Thyroid gland (tissue), 4 donors: ENCODE measurements at regions not wholly inside any gene's neighbourhood (a gene's known extent, or its start where the extent isn't known, plus 50 kb on each side); places are given as distances from the start of the nearest gene placed in this dataset.

Source experiments
- DNase-seq, 2 donors: peaks; one replicate each; pipeline ENCODE4 v3.0.0-alpha.2; 2019
- H3K27ac ChIP-seq, 3 donors: fragments of 200-600 bp; sonication (generic); 1 replicate in 2 of 3; 2 replicates in 1 of 3; pipeline ENCODE4 v1.5.1; 2016 to 2019; ENCODE audit warnings: mild to moderate bottlenecking in 1 of 3, moderate library complexity in 1 of 3
- H3K27me3 ChIP-seq: fragments of 200-600 bp; sonication (generic); one replicate; pipeline ENCODE4 v1.5.1; 2019
- H3K36me3 ChIP-seq, 2 donors: fragments of 200-600 bp; sonication (generic); one replicate each; pipeline ENCODE4 v1.5.1; 2016 to 2019
- H3K4me1 ChIP-seq, 2 donors: fragments of 200-600 bp; sonication (generic); one replicate each; pipeline ENCODE4 v1.5.1; 2017 to 2019
- H3K4me3 ChIP-seq, 3 donors: fragments of 200-600 bp; sonication (generic); replicated peaks in 1 of 3; 1 replicate in 2 of 3; 2 replicates in 1 of 3; pipeline ENCODE4 v1.5.1; 2016; ENCODE audit warnings: mild to moderate bottlenecking in 1 of 3
- H3K9me3 ChIP-seq: fragments of 200-600 bp; sonication (generic); one replicate; pipeline ENCODE4 v1.5.1; 2017
- POLR2A ChIP-seq, 2 donors: fragments of 450-650 bp; IDR thresholded peaks; one replicate each; pipeline ENCODE4 v1.6.1; 2017; ENCODE audit warnings: antibody characterized with exemption in 2 of 2, mild to moderate bottlenecking in 2 of 2, moderate library complexity in 1 of 2
- WGBS, 2 donors: methylation state at CpG; one replicate each; pipeline ENCODE4 v1.1.5; 2017; 5-methylcytosine and 5-hydroxymethylcytosine counted together
- intact Hi-C: fragments of 100-400 bp; cut with DNase I; formaldehyde crosslinking; loops from one replicate; pipeline ENCODE4 v1.15.1; 2023
- TF ChIP-seq, protein P1 (sequence below), 6 experiments: fragments of 200-600 bp in 3 of 6; fragments of 450-650 bp in 3 of 6; sonication (generic) in 3 of 6; IDR thresholded peaks; one replicate each; pipeline ENCODE4 v1.5.1; 2016 to 2019; ENCODE audit warnings: antibody characterized with exemption in 6 of 6, mild to moderate bottlenecking in 2 of 6, inconsistent platforms in 1 of 6, moderate library complexity in 1 of 6

DNA sequence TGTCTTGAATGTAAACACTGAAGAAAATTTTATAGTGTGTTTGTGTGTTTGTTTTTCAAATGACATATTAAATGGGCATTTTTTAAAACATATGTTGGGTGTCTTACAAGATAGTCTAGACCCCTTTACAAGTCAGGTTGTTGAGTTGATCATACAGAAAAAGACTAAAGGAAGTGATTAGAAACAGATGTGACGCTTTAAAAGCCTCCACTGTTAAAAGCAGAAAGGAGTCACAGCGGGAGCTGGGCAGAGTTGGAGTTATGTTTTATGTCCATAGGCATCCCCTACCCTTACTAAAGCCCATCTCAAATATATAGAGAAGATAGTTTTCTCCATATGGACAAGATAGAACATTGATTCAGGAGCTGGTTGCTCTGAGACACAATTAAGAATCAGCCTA, 393.9 kb downstream of the PLPP3 start:
- no peaks in the 10 kb centered on the region for H3K27me3 ChIP-seq
- H3K9me3 ChIP-seq, result no peaks in the 10 kb centered on the region
- H3K36me3 ChIP-seq, result no peaks in the 10 kb centered on the region
- no peak overlapping the region for H3K27ac ChIP-seq
- H3K4me1 ChIP-seq, result peaks cover 15 to 21% of the 10 kb centered on the region in 2 donors
- no peak overlapping the region for H3K4me3 ChIP-seq
- no peak for TF ChIP-seq POLR2A (IDR thresholded peaks at IDR 0.05)
- TF ChIP-seq, protein P1, sequence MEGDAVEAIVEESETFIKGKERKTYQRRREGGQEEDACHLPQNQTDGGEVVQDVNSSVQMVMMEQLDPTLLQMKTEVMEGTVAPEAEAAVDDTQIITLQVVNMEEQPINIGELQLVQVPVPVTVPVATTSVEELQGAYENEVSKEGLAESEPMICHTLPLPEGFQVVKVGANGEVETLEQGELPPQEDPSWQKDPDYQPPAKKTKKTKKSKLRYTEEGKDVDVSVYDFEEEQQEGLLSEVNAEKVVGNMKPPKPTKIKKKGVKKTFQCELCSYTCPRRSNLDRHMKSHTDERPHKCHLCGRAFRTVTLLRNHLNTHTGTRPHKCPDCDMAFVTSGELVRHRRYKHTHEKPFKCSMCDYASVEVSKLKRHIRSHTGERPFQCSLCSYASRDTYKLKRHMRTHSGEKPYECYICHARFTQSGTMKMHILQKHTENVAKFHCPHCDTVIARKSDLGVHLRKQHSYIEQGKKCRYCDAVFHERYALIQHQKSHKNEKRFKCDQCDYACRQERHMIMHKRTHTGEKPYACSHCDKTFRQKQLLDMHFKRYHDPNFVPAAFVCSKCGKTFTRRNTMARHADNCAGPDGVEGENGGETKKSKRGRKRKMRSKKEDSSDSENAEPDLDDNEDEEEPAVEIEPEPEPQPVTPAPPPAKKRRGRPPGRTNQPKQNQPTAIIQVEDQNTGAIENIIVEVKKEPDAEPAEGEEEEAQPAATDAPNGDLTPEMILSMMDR (IDR thresholded peaks at IDR 0.05), result no peak
- 95 to 96% methylated on average over 2 of the region's 2 CpGs for WGBS, 2 donors
- DNase-seq, result no peak
- intact Hi-C loops, result no loop called here

DNA sequence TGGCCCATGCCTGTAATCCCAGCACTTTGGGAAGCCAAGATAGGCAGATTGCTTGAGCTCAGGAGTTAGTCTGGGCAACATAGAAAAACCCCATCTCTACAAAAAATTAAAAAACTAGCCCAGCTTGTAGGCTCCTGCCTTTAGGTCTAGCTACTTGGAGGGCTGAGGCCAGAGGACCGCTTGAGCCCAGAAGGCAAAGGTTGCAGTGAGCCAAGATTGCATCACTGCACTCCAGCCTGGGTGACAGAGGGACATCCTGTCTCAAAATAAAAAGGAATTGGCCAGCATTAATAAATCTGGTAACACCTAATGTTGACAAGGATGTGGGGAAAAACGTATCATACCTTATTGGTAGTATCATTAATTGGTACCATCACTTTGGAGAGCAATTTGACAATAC, 396.2 kb downstream of the PLPP3 start:
- Histone ChIP-seq H3K27me3 (no peaks in the 10 kb centered on the region), H3K9me3 (no peaks in the 10 kb centered on the region), H3K36me3 (no peaks in the 10 kb centered on the region), H3K4me3 (no peak overlapping the region), H3K27ac (no peak overlapping the region), H3K4me1 (peaks cover 4 to 13% of the 10 kb centered on the region in 2 donors)
- intact Hi-C loops, result no loop called here
- 96 to 97% methylated on average over 2 of the region's 2 CpGs for WGBS, 2 donors
- TF ChIP-seq POLR2A (IDR thresholded peaks at IDR 0.05), result no peak
- TF ChIP-seq, protein P1 (IDR thresholded peaks at IDR 0.05), result no peak
- DNase-seq, result no peak

DNA sequence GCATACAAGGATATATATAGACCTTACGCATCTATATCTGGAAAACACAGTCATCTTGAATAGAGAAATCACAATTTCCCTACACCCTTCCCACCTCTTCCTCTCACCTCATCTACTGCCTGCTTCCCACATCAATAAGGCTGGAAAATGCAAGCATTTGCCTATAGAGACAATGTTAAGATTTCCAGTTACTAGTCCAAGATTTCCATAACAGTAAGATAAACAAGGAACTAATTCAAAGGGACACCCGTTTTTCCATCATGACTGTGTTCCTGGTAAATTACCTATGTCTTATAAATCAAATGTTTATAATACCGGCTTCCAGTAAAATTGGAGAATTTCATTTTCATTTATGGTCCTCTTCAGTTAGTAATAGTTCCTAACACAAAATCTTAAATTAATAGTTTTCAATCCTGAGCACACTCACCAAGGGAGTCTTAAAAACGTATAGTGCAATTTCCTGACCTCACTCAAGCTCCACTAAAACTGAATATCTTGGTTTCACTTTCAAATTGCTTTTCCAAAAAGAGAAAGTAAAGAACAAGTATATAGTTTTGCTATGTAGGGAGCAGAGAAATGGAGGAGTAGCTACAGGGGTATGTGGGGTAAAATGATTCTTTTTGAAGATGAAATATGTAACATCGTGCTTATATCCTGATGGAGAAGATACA, 398.7 kb downstream of the PLPP3 start:
- no peak overlapping the region for H3K27ac ChIP-seq

DNA sequence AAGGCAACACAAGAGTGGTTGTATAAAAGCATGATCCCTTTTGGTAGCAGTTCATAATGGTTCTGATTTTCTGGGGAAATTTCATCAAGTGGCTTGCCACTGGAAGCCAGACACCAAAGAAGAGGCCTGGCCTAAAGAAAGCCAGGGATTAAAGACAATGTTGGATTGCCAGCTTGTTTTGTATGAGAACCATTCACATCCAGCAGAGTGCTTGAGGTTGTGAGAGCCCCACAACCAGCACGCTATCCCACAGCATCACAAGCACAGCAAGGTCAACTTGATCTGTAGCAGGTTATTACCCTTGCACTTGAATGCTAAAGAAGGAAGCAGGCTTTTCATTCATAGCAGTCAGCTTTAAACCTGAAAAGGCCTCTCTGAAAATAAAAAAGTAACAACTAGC, 399.8 kb downstream of the PLPP3 start:
- H3K4me3 ChIP-seq, result no peak overlapping the region
- no peaks in the 10 kb centered on the region for H3K36me3 ChIP-seq
- no peak for TF ChIP-seq POLR2A (IDR thresholded peaks at IDR 0.05)
- TF ChIP-seq, protein P1 (IDR thresholded peaks at IDR 0.05), result no peak
- H3K9me3 ChIP-seq, result no peaks in the 10 kb centered on the region
- DNase-seq, result no peak
- no peaks in the 10 kb centered on the region for H3K27me3 ChIP-seq
- intact Hi-C loops, result no loop called here
- WGBS, 2 donors, result 47 to 74% methylated on average over 1 of the region's 1 CpG
- H3K27ac ChIP-seq, result no peak overlapping the region
- H3K4me1 ChIP-seq, result peaks cover 5 to 18% of the 10 kb centered on the region in 2 donors

More for the DNA sequence above, 398.7 kb downstream of the PLPP3 start:
- Histone ChIP-seq H3K4me3 (no peak overlapping the region), H3K9me3 (no peaks in the 10 kb centered on the region), H3K4me1 (peaks cover 4 to 13% of the 10 kb centered on the region in 2 donors), H3K36me3 (no peaks in the 10 kb centered on the region), H3K27me3 (no peaks in the 10 kb centered on the region)
- TF ChIP-seq, protein P1 (IDR thresholded peaks at IDR 0.05), result no peak
- TF ChIP-seq POLR2A (IDR thresholded peaks at IDR 0.05), result no peak
- no peak for DNase-seq
- intact Hi-C loops, result no loop called here
- WGBS, 2 donors, result 66 to 67% methylated on average over 5 of the region's 5 CpGs

DNA sequence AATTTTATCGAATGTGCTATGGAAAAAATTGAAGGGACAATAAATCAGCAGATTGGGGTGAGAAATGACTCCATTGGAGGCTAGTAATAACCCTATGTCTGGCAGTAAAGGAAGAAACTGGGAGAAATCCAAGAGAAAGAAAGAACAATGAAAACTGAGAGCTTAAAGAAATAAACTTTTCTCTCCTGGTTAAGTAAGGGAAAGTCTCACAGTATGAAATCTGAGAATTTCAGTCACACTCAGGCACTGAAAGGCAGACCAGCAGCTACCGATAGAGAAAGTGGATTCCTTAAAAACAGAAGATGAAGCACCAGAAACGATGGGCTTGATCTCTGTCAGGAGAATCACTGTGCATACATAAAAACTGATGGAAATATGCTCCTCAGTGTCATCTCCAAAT, 404.2 kb downstream of the PLPP3 start:
- TF ChIP-seq, protein P1 (IDR thresholded peaks at IDR 0.05), result no peak
- TF ChIP-seq POLR2A (IDR thresholded peaks at IDR 0.05), result no peak
- WGBS, 2 donors, result 52 to 62% methylated on average over 3 of the region's 3 CpGs
- Histone ChIP-seq H3K4me3 (no peak overlapping the region), H3K27me3 (no peaks in the 10 kb centered on the region), H3K27ac (no peak overlapping the region), H3K9me3 (no peaks in the 10 kb centered on the region), H3K36me3 (no peaks in the 10 kb centered on the region), H3K4me1 (peaks cover 10 to 12% of the 10 kb centered on the region in 2 donors)
- no peak for DNase-seq
- intact Hi-C loops, result no loop called here
